GM19324 (cell line): ENCODE measurements at regions not wholly inside any gene's neighbourhood (a gene's known extent, or its start where the extent isn't known, plus 50 kb on each side); places are given as distances from the start of the nearest gene placed in this dataset.
A peak's percentile ranks its signal among the peaks of the same experiment; 100 is the strongest.

Source experiments
- ATAC-seq: cut with Tn5 transposase; IDR thresholded peaks from one replicate; pipeline ENCODE4 v1.9.1; 2021; ENCODE audit warnings: mild to moderate bottlenecking, moderate library complexity; ENCODE audit not compliant: unreplicated experiment, low FRiP score

GRCh38 chr11:80379620-80380278 lies 938.9 kb upstream of the TENM4 start:
- ATAC-seq = no peak

- no peak for ATAC-seq
Observed at GRCh38 chr11:80371931-80372330, 931.1 kb upstream of the TENM4 start.

- ATAC-seq = no peak
Observed at GRCh38 chr11:80365980-80366379, 925.1 kb upstream of the TENM4 start.

- peak; percentile 91 for ATAC-seq
Observed at GRCh38 chr11:80365076-80365725, 924.4 kb upstream of the TENM4 start.

- no peak for ATAC-seq
Observed at GRCh38 chr11:80362563-80363340, 921.9 kb upstream of the TENM4 start.

- ATAC-seq = no peak
Observed at GRCh38 chr11:80355251-80355650, 914.4 kb upstream of the TENM4 start.

GRCh38 chr11:80350541-80350940 lies 909.7 kb upstream of the TENM4 start:
- no peak for ATAC-seq

- ATAC-seq = no peak
Observed at GRCh38 chr11:80349997-80350396, 909.2 kb upstream of the TENM4 start.

GRCh38 chr11:80346353-80347059 lies 905.7 kb upstream of the TENM4 start:
- no peak for ATAC-seq

GRCh38 chr11:80343436-80343835 lies 902.6 kb upstream of the TENM4 start:
- ATAC-seq = no peak

GRCh38 chr11:80338231-80338630 lies 897.4 kb upstream of the TENM4 start:
- ATAC-seq = no peak

GRCh38 chr11:80331694-80332093 lies 890.9 kb upstream of the TENM4 start:
- ATAC-seq = no peak

GRCh38 chr11:80330264-80330663 lies 889.4 kb upstream of the TENM4 start:
- no peak for ATAC-seq

GRCh38 chr11:80328774-80329173 lies 887.9 kb upstream of the TENM4 start:
- no peak for ATAC-seq

- no peak for ATAC-seq
Observed at GRCh38 chr11:80327956-80328614, 887.3 kb upstream of the TENM4 start.

- no peak for ATAC-seq
Observed at GRCh38 chr11:80321786-80322185, 881.0 kb upstream of the TENM4 start.

- ATAC-seq = no peak
Observed at GRCh38 chr11:80320765-80321164, 879.9 kb upstream of the TENM4 start.

- ATAC-seq = no peak
Observed at GRCh38 chr11:80320226-80320625, 879.4 kb upstream of the TENM4 start.

GRCh38 chr11:80317612-80318011 lies 876.8 kb upstream of the TENM4 start:
- ATAC-seq = no peak

GRCh38 chr11:80315200-80315599 lies 874.4 kb upstream of the TENM4 start:
- ATAC-seq = no peak
